ENCODE measurements at regions not wholly inside any gene's neighbourhood (a gene's known extent, or its start where the extent isn't known, plus 50 kb on each side); places are given as distances from the start of the nearest gene placed in this dataset.

DNA sequence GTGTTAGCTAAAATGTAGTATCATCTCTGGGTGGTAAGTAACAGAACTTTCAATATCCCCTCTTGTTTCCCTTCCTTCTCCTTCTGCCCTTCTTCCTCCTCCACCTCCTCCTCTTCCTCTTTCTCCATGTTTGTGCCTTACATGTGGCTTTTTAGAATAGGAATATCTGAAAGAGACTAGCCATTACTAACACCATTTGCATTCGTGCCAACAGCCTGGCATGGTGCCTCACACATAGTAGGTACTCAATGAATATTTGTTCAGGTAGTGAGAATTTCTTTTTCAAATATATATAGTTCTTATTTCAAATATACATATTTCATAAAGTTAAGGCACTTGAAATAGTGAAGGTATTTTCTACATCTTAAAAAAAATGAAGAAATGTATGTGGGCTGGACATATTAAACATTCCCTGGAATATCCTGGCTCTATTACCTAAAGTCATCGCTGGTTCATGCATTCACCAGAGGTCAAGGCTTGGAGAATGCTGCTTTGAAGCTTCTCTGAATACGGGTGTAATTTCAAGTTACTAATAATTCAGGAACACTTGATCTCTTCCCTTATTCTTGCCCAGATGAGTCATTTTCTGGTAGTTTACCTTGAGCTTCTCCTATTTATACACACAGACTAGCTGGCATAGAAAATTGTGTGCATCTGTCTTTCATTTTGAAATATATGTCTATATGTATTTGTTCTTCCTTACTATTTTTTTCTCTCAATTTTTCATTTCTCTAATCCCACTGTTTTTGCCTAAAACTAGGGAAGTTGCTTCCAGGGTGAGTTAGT, 319.4 kb downstream of the TGFB2 start:
- TF ChIP-seq, protein P1, sequence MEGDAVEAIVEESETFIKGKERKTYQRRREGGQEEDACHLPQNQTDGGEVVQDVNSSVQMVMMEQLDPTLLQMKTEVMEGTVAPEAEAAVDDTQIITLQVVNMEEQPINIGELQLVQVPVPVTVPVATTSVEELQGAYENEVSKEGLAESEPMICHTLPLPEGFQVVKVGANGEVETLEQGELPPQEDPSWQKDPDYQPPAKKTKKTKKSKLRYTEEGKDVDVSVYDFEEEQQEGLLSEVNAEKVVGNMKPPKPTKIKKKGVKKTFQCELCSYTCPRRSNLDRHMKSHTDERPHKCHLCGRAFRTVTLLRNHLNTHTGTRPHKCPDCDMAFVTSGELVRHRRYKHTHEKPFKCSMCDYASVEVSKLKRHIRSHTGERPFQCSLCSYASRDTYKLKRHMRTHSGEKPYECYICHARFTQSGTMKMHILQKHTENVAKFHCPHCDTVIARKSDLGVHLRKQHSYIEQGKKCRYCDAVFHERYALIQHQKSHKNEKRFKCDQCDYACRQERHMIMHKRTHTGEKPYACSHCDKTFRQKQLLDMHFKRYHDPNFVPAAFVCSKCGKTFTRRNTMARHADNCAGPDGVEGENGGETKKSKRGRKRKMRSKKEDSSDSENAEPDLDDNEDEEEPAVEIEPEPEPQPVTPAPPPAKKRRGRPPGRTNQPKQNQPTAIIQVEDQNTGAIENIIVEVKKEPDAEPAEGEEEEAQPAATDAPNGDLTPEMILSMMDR (IDR thresholded peaks at IDR 0.05 in 8 of 11, conservative IDR thresholded peaks at IDR 0.05 in 3 of 11) = no peak
- TF ChIP-seq POLR2AphosphoS5 (IDR thresholded peaks at IDR 0.05) (no peak), POLR2A (IDR thresholded peaks at IDR 0.05) (no peak)
